ENCODE measurements at regions not wholly inside any gene's neighbourhood (a gene's known extent, or its start where the extent isn't known, plus 50 kb on each side); places are given as distances from the start of the nearest gene placed in this dataset.

- TF ChIP-seq CTCF (IDR thresholded peaks at IDR 0.05): no peak
- H3K27me3 Mint-ChIP-seq (ENCODE audit: low read depth): no peaks in the 10 kb centered on the region
- no peak overlapping the region for H3K27ac Mint-ChIP-seq (ENCODE audit: unreplicated experiment)
- H3K9me3 Mint-ChIP-seq (ENCODE audit: low read depth): no peaks in the 10 kb centered on the region
- peaks cover 38% of the 10 kb centered on the region for H3K4me1 Mint-ChIP-seq (ENCODE audit: low read depth)
- no peak for DNase-seq (ENCODE audit: low spot score)
- H3K36me3 Mint-ChIP-seq (ENCODE audit: low read depth): no peaks in the 10 kb centered on the region
- H3K4me3 Mint-ChIP-seq (ENCODE audit: unreplicated experiment): no peak overlapping the region
Measured at GRCh38 chr2:41605311-41605710, 442.5 kb upstream of the PKDCC start.

- H3K27ac Mint-ChIP-seq (ENCODE audit: unreplicated experiment): no peak overlapping the region
- no peak for DNase-seq (ENCODE audit: low spot score)
- no peaks in the 10 kb centered on the region for H3K36me3 Mint-ChIP-seq (ENCODE audit: low read depth)
- peaks cover 44% of the 10 kb centered on the region for H3K4me1 Mint-ChIP-seq (ENCODE audit: low read depth)
- no peak overlapping the region for H3K4me3 Mint-ChIP-seq (ENCODE audit: unreplicated experiment)
- TF ChIP-seq CTCF (IDR thresholded peaks at IDR 0.05): no peak
- no peaks in the 10 kb centered on the region for H3K27me3 Mint-ChIP-seq (ENCODE audit: low read depth)
- H3K9me3 Mint-ChIP-seq (ENCODE audit: low read depth): no peaks in the 10 kb centered on the region
Measured at GRCh38 chr2:41605914-41606313, 441.9 kb upstream of the PKDCC start.

GRCh38 chr2:41610501-41611190 is 437.2 kb upstream of the PKDCC start:
- no peak for TF ChIP-seq CTCF (IDR thresholded peaks at IDR 0.05)
- H3K27ac Mint-ChIP-seq (ENCODE audit: unreplicated experiment): peak overlapping the region; percentile 86
- DNase-seq (ENCODE audit: low spot score): no peak
- H3K27me3 Mint-ChIP-seq (ENCODE audit: low read depth): no peaks in the 10 kb centered on the region
- H3K9me3 Mint-ChIP-seq (ENCODE audit: low read depth): peaks cover 2% of the 10 kb centered on the region
- no peaks in the 10 kb centered on the region for H3K36me3 Mint-ChIP-seq (ENCODE audit: low read depth)
- H3K4me3 Mint-ChIP-seq (ENCODE audit: unreplicated experiment): peak overlapping the region; percentile 7
- peaks cover 57% of the 10 kb centered on the region for H3K4me1 Mint-ChIP-seq (ENCODE audit: low read depth)

GRCh38 chr2:41618754-41619153 is 429.1 kb upstream of the PKDCC start:
- Mint-ChIP-seq H3K9me3 (ENCODE audit: low read depth) (no peaks in the 10 kb centered on the region), H3K4me1 (ENCODE audit: low read depth) (peaks cover 8% of the 10 kb centered on the region), H3K27me3 (ENCODE audit: low read depth) (peaks cover 24% of the 10 kb centered on the region), H3K4me3 (ENCODE audit: unreplicated experiment) (no peak overlapping the region), H3K36me3 (ENCODE audit: low read depth) (peaks cover 3% of the 10 kb centered on the region), H3K27ac (ENCODE audit: unreplicated experiment) (no peak overlapping the region)
- no peak for TF ChIP-seq CTCF (IDR thresholded peaks at IDR 0.05)
- no peak for DNase-seq (ENCODE audit: low spot score)

- Mint-ChIP-seq H3K27ac (ENCODE audit: unreplicated experiment) (no peak overlapping the region), H3K36me3 (ENCODE audit: low read depth) (peaks cover 5% of the 10 kb centered on the region), H3K4me3 (ENCODE audit: unreplicated experiment) (no peak overlapping the region), H3K27me3 (ENCODE audit: low read depth) (peaks cover 27% of the 10 kb centered on the region), H3K9me3 (ENCODE audit: low read depth) (no peaks in the 10 kb centered on the region), H3K4me1 (ENCODE audit: low read depth) (peaks cover 12% of the 10 kb centered on the region)
- no peak for TF ChIP-seq CTCF (IDR thresholded peaks at IDR 0.05)
- DNase-seq (ENCODE audit: low spot score): no peak
Measured at GRCh38 chr2:41621095-41621494, 426.7 kb upstream of the PKDCC start.

Measured in chondrocyte (in vitro differentiated cells).